Thyroid gland (tissue), 4 donors: ENCODE measurements at regions not wholly inside any gene's neighbourhood (a gene's known extent, or its start where the extent isn't known, plus 50 kb on each side); places are given as distances from the start of the nearest gene placed in this dataset.

ENCODE experiments used
- DNase-seq, 2 donors: peaks; one replicate each; pipeline ENCODE4 v3.0.0-alpha.2; 2019
- H3K27ac ChIP-seq, 3 donors: fragments of 200-600 bp; sonication (generic); 1 replicate in 2 of 3; 2 replicates in 1 of 3; pipeline ENCODE4 v1.5.1; 2016 to 2019; ENCODE audit warnings: mild to moderate bottlenecking in 1 of 3, moderate library complexity in 1 of 3
- H3K27me3 ChIP-seq: fragments of 200-600 bp; sonication (generic); one replicate; pipeline ENCODE4 v1.5.1; 2019
- H3K36me3 ChIP-seq, 2 donors: fragments of 200-600 bp; sonication (generic); one replicate each; pipeline ENCODE4 v1.5.1; 2016 to 2019
- H3K4me1 ChIP-seq, 2 donors: fragments of 200-600 bp; sonication (generic); one replicate each; pipeline ENCODE4 v1.5.1; 2017 to 2019
- H3K4me3 ChIP-seq, 3 donors: fragments of 200-600 bp; sonication (generic); replicated peaks in 1 of 3; 1 replicate in 2 of 3; 2 replicates in 1 of 3; pipeline ENCODE4 v1.5.1; 2016; ENCODE audit warnings: mild to moderate bottlenecking in 1 of 3
- H3K9me3 ChIP-seq: fragments of 200-600 bp; sonication (generic); one replicate; pipeline ENCODE4 v1.5.1; 2017
- POLR2A ChIP-seq, 2 donors: fragments of 450-650 bp; IDR thresholded peaks; one replicate each; pipeline ENCODE4 v1.6.1; 2017; ENCODE audit warnings: antibody characterized with exemption in 2 of 2, mild to moderate bottlenecking in 2 of 2, moderate library complexity in 1 of 2
- WGBS, 2 donors: methylation state at CpG; one replicate each; pipeline ENCODE4 v1.1.5; 2017; 5-methylcytosine and 5-hydroxymethylcytosine counted together
- intact Hi-C: fragments of 100-400 bp; cut with DNase I; formaldehyde crosslinking; loops from one replicate; pipeline ENCODE4 v1.15.1; 2023
- TF ChIP-seq, protein P1 (sequence below), 6 experiments: fragments of 200-600 bp in 3 of 6; fragments of 450-650 bp in 3 of 6; sonication (generic) in 3 of 6; IDR thresholded peaks; one replicate each; pipeline ENCODE4 v1.5.1; 2016 to 2019; ENCODE audit warnings: antibody characterized with exemption in 6 of 6, mild to moderate bottlenecking in 2 of 6, inconsistent platforms in 1 of 6, moderate library complexity in 1 of 6

DNA sequence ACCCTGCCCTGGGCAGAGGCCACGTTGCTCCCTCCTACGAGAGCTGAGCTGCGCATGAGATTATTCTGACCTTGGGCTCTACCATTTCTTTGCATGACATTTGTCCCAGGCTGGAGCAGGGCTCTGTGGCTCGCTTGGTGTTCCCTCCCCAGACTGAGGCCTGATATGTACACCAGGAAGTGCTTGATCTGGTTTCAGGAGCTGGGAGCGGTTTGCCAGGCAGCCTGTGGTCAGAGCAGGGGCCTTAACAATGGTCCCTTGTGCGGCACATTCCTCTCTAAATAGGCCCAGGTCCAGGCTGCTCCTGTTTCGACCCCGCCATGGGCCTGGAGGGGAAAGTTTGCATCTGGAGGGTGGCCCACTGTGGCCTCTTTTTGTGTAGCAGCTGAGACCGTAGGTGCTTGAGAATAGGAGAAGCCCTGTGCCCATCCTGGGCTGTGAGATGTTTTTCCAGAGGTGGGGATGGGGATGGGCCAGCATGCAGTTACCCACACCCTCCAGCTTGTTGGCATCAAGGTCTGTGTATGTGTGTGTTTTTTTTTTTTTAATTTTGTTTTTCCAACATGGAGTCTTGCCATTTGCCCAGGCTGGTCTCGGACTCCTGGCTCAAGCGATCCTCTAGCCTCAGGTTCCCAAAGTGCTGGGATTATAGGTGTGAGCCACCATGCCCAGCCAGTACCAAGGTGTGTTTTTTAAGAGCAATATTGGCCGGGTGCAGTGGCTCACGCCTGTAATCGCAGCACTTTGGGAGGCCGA, 253.9 kb downstream of the SEC14L1 start:
- Histone ChIP-seq H3K27ac (peak overlapping the region; percentile 44 to 62 (median 53)), H3K4me3 (no peak overlapping the region), H3K27me3 (no peaks in the 10 kb centered on the region), H3K36me3 (no peaks in the 10 kb centered on the region), H3K4me1 (peaks cover 39 to 51% of the 10 kb centered on the region in 2 donors), H3K9me3 (no peaks in the 10 kb centered on the region)
- TF ChIP-seq, protein P1, sequence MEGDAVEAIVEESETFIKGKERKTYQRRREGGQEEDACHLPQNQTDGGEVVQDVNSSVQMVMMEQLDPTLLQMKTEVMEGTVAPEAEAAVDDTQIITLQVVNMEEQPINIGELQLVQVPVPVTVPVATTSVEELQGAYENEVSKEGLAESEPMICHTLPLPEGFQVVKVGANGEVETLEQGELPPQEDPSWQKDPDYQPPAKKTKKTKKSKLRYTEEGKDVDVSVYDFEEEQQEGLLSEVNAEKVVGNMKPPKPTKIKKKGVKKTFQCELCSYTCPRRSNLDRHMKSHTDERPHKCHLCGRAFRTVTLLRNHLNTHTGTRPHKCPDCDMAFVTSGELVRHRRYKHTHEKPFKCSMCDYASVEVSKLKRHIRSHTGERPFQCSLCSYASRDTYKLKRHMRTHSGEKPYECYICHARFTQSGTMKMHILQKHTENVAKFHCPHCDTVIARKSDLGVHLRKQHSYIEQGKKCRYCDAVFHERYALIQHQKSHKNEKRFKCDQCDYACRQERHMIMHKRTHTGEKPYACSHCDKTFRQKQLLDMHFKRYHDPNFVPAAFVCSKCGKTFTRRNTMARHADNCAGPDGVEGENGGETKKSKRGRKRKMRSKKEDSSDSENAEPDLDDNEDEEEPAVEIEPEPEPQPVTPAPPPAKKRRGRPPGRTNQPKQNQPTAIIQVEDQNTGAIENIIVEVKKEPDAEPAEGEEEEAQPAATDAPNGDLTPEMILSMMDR (IDR thresholded peaks at IDR 0.05), result no peak
- no peak for TF ChIP-seq POLR2A (IDR thresholded peaks at IDR 0.05)
- intact Hi-C loops, result no loop called here
- 74 to 77% methylated on average over 11 to 15 of the region's 15 CpGs for WGBS, 2 donors
- DNase-seq, result no peak

DNA sequence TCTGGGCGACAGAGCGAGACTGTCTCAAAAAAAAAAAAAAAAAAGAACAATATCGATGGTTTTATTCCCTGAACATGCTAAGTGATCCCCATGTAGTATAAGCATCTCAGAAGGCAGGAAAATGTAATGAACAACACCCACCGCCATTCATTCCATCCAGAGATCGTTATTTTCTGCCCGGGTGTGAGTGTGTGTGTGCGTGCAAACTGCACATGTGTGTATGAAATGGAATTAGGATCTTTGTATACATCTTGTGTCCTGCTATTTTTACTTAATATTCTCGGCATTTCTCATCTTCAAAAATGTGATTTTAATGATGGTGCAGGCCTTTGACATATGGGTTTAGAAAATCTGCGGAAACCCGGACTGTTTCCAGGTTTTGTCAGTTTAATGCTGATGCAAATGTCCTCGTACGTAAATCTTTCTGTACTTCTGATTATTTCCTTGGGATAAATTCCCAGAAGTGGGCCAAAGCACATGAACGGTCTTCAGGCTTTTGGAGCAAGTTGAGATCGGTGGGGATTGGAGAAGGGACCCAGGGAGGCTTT, 254.8 kb downstream of the SEC14L1 start:
- Histone ChIP-seq H3K36me3 (no peaks in the 10 kb centered on the region), H3K27ac (no peak overlapping the region), H3K27me3 (no peaks in the 10 kb centered on the region), H3K4me1 (peaks cover 47 to 55% of the 10 kb centered on the region in 2 donors), H3K9me3 (no peaks in the 10 kb centered on the region), H3K4me3 (no peak overlapping the region)
- 86% methylated on average over 14 of the region's 14 CpGs for WGBS, 2 donors
- DNase-seq, result no peak
- no peak for TF ChIP-seq POLR2A (IDR thresholded peaks at IDR 0.05)
- TF ChIP-seq, protein P1 (IDR thresholded peaks at IDR 0.05), result no peak
- intact Hi-C loops, result no loop called here

DNA sequence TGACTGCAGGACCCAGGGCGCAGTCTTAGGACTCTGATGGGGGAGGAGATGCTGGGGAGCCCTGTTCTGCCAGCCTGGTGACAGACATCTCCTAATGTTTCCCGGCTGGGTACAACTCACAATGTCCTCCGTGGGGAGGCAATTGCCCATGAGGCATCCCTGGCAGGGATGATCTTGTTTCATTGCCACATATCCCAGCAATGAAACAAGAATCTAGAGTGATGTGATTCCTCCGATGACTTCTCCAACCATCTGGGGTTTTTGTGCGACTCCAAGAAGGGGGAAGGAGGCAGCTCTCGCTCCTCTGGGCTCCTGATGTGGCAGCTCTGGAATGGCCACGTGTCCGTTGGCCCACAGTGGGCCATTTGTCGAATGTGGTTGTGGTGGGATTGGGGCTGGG, 255.8 kb downstream of the SEC14L1 start:
- DNase-seq, result no peak
- H3K4me3 ChIP-seq, result no peak overlapping the region
- intact Hi-C loops, result no loop called here
- H3K36me3 ChIP-seq, result no peaks in the 10 kb centered on the region
- H3K9me3 ChIP-seq, result no peaks in the 10 kb centered on the region
- peaks cover 43 to 47% of the 10 kb centered on the region in 2 donors for H3K4me1 ChIP-seq
- WGBS, 2 donors, result 95 to 97% methylated on average over 5 to 6 of the region's 9 CpGs
- no peak overlapping the region for H3K27ac ChIP-seq
- TF ChIP-seq POLR2A (IDR thresholded peaks at IDR 0.05), result no peak
- TF ChIP-seq, protein P1 (IDR thresholded peaks at IDR 0.05), result no peak
- H3K27me3 ChIP-seq, result no peaks in the 10 kb centered on the region

DNA sequence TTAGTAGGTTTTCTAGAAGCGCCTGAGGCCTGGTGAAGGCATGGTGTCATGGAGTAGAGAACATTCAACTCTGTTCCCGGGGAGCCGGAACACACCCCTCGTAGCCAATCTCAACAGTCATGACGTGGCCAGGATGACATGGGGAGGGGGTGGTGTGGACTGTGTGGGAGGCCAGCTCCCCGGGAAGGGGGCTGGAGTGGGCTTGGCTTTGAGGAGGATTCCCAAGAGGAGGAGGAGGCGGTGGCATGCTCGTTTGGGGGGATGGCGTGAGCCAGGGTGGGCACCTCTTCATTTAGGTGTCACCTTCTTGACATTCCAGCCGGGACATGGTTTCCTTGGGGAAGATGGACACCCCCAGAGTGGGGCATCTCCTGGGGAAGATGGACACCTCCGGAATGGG, 257.5 kb downstream of the SEC14L1 start:
- no peak for DNase-seq
- Histone ChIP-seq H3K4me1 (peaks cover 28 to 31% of the 10 kb centered on the region in 2 donors), H3K36me3 (peaks cover 0 to 8% of the 10 kb centered on the region in 2 donors), H3K27me3 (no peaks in the 10 kb centered on the region), H3K9me3 (no peaks in the 10 kb centered on the region), H3K27ac (no peak overlapping the region), H3K4me3 (no peak overlapping the region)
- TF ChIP-seq, protein P1 (IDR thresholded peaks at IDR 0.05), result no peak
- TF ChIP-seq POLR2A (IDR thresholded peaks at IDR 0.05), result no peak
- 87 to 90% methylated on average over 10 to 11 of the region's 11 CpGs for WGBS, 2 donors
- intact Hi-C loops, result no loop called here

DNA sequence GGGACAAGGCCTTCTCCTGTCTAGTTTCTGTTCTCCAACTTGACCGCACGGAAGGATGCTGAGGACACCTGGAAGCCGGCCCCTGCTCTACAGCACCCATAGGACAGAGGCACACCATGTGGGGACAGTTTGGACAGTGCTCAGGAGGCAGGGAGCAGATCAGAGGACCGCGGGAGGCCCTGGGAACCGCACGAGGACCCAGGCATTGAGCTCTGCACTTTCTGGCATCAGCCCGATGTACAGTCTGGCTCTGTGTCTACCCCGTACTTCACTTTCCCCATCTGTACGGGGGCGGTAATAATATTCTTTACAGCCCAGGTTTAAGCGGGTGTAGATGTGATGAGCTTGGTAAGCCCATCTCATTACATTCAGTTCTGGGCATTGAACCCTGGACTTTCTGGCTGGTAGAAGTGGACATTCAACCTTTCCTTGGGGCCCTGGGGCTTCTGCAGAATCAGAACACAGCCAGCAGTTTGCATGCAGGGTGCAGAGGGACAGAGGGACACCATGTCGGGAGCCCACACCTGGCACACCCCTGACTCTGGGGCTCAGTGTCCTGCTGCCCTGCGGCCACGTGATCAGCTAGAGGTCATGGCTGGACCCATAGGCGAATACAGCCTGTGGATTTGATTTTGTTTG, 258.7 kb downstream of the SEC14L1 start:
- Histone ChIP-seq H3K27me3 (no peaks in the 10 kb centered on the region), H3K4me3 (no peak overlapping the region), H3K36me3 (peaks cover 0 to 8% of the 10 kb centered on the region in 2 donors), H3K27ac (no peak overlapping the region), H3K9me3 (no peaks in the 10 kb centered on the region), H3K4me1 (peaks cover 16 to 25% of the 10 kb centered on the region in 2 donors)
- 93% methylated on average over 7 to 16 of the region's 16 CpGs for WGBS, 2 donors
- TF ChIP-seq, protein P1 (IDR thresholded peaks at IDR 0.05), result no peak
- no peak for TF ChIP-seq POLR2A (IDR thresholded peaks at IDR 0.05)
- DNase-seq, result no peak
- intact Hi-C loops, result no loop called here
